ENCODE measurements at regions not wholly inside any gene's neighbourhood (a gene's known extent, or its start where the extent isn't known, plus 50 kb on each side); places are given as distances from the start of the nearest gene placed in this dataset.

GRCh38 chr10:21280971-21281572 lies 244.4 kb downstream of the SKIDA1 start:
- Histone ChIP-seq H3K4me2 (ENCODE audit: insufficient read depth, low read length) (no peak overlapping the region), H2AFZ (ENCODE audit: low read length) (no peak overlapping the region), H3K4me3 (ENCODE audit: insufficient read depth, low read length) (no peak overlapping the region), H3K9me3 (ENCODE audit: low read depth, low read length) (no peaks in the 10 kb centered on the region), H3K36me3 (ENCODE audit: insufficient read depth, low read length) (no peaks in the 10 kb centered on the region), H3K27me3 (ENCODE audit: insufficient read depth, low read length) (no peaks in the 10 kb centered on the region), H3K79me2 (ENCODE audit: insufficient read depth, low read length) (no peaks in the 10 kb centered on the region), H4K20me1 (ENCODE audit: insufficient read depth, low read length) (no peaks in the 10 kb centered on the region), H3K27ac (ENCODE audit: low read depth, low read length) (no peak overlapping the region), H3K4me1 (ENCODE audit: insufficient read depth, low read length) (peaks cover 4% of the 10 kb centered on the region)
- no peak for DNase-seq (ENCODE audit: insufficient read length, low spot score, missing footprints)
- no peak for TF ChIP-seq CTCF (IDR thresholded peaks at IDR 0.05; ENCODE audit: extremely low read depth, low read depth, low read length)

GRCh38 chr10:21280037-21280436 lies 245.4 kb downstream of the SKIDA1 start:
- no peaks in the 10 kb centered on the region for H3K9me3 ChIP-seq (ENCODE audit: low read depth, low read length)
- no peaks in the 10 kb centered on the region for H4K20me1 ChIP-seq (ENCODE audit: insufficient read depth, low read length)
- peaks cover 4% of the 10 kb centered on the region for H3K4me1 ChIP-seq (ENCODE audit: insufficient read depth, low read length)
- no peaks in the 10 kb centered on the region for H3K79me2 ChIP-seq (ENCODE audit: insufficient read depth, low read length)
- DNase-seq (ENCODE audit: insufficient read length, low spot score, missing footprints), result no peak
- no peak for TF ChIP-seq CTCF (IDR thresholded peaks at IDR 0.05; ENCODE audit: extremely low read depth, low read depth, low read length)
- H3K4me2 ChIP-seq (ENCODE audit: insufficient read depth, low read length), result no peak overlapping the region
- no peak overlapping the region for H3K27ac ChIP-seq (ENCODE audit: low read depth, low read length)
- no peak overlapping the region for H3K4me3 ChIP-seq (ENCODE audit: insufficient read depth, low read length)
- no peak overlapping the region for H2AFZ ChIP-seq (ENCODE audit: low read length)
- H3K27me3 ChIP-seq (ENCODE audit: insufficient read depth, low read length), result no peaks in the 10 kb centered on the region
- no peaks in the 10 kb centered on the region for H3K36me3 ChIP-seq (ENCODE audit: insufficient read depth, low read length)

- peaks cover 4% of the 10 kb centered on the region for H3K4me1 ChIP-seq (ENCODE audit: insufficient read depth, low read length)
- no peaks in the 10 kb centered on the region for H4K20me1 ChIP-seq (ENCODE audit: insufficient read depth, low read length)
- no peaks in the 10 kb centered on the region for H3K9me3 ChIP-seq (ENCODE audit: low read depth, low read length)
- DNase-seq (ENCODE audit: insufficient read length, low spot score, missing footprints), result no peak
- H2AFZ ChIP-seq (ENCODE audit: low read length), result no peak overlapping the region
- H3K4me3 ChIP-seq (ENCODE audit: insufficient read depth, low read length), result no peak overlapping the region
- H3K4me2 ChIP-seq (ENCODE audit: insufficient read depth, low read length), result no peak overlapping the region
- H3K27ac ChIP-seq (ENCODE audit: low read depth, low read length), result no peak overlapping the region
- H3K79me2 ChIP-seq (ENCODE audit: insufficient read depth, low read length), result no peaks in the 10 kb centered on the region
- H3K27me3 ChIP-seq (ENCODE audit: insufficient read depth, low read length), result no peaks in the 10 kb centered on the region
- no peak for TF ChIP-seq CTCF (IDR thresholded peaks at IDR 0.05; ENCODE audit: extremely low read depth, low read depth, low read length)
- H3K36me3 ChIP-seq (ENCODE audit: insufficient read depth, low read length), result no peaks in the 10 kb centered on the region
Observed at GRCh38 chr10:21279217-21279575, 246.3 kb downstream of the SKIDA1 start.

GRCh38 chr10:21278491-21279216 lies 246.8 kb downstream of the SKIDA1 start:
- peak; percentile 85 for TF ChIP-seq CTCF (IDR thresholded peaks at IDR 0.05; ENCODE audit: extremely low read depth, low read depth, low read length)
- Histone ChIP-seq H3K9me3 (ENCODE audit: low read depth, low read length) (no peaks in the 10 kb centered on the region), H3K27me3 (ENCODE audit: insufficient read depth, low read length) (no peaks in the 10 kb centered on the region), H3K4me1 (ENCODE audit: insufficient read depth, low read length) (peaks cover 4% of the 10 kb centered on the region), H4K20me1 (ENCODE audit: insufficient read depth, low read length) (no peaks in the 10 kb centered on the region), H3K36me3 (ENCODE audit: insufficient read depth, low read length) (no peaks in the 10 kb centered on the region), H3K27ac (ENCODE audit: low read depth, low read length) (no peak overlapping the region), H3K79me2 (ENCODE audit: insufficient read depth, low read length) (no peaks in the 10 kb centered on the region), H2AFZ (ENCODE audit: low read length) (peak overlapping the region; percentile 36), H3K4me3 (ENCODE audit: insufficient read depth, low read length) (no peak overlapping the region), H3K4me2 (ENCODE audit: insufficient read depth, low read length) (no peak overlapping the region)
- peak; percentile 87 for DNase-seq (ENCODE audit: insufficient read length, low spot score, missing footprints)
